HG03354 (cell line): ENCODE measurements at regions not wholly inside any gene's neighbourhood (a gene's known extent, or its start where the extent isn't known, plus 50 kb on each side); places are given as distances from the start of the nearest gene placed in this dataset.
"Not testable (repeated sequence)": the region's sequence is repeated elsewhere in the genome, so short reads cannot be mapped to it uniquely, and the experiment has no call there.

Source experiments
- ATAC-seq: cut with Tn5 transposase; IDR thresholded peaks from one replicate; pipeline ENCODE4 v1.9.1; 2021; ENCODE audit warnings: mild to moderate bottlenecking; ENCODE audit not compliant: unreplicated experiment, poor library complexity, severe bottlenecking

GRCh38 chr3:81378552-81379293, 382.7 kb downstream of the GBE1 start:
- ATAC-seq, result no peak

GRCh38 chr3:81375921-81376320, 385.5 kb downstream of the GBE1 start:
- no peak for ATAC-seq

- ATAC-seq, result no peak
Measured at GRCh38 chr3:81364411-81364810, 397.0 kb downstream of the GBE1 start.

GRCh38 chr3:81363816-81364215, 397.6 kb downstream of the GBE1 start:
- ATAC-seq, result no peak

- ATAC-seq, result no peak
Measured at GRCh38 chr3:81354119-81354518, 407.3 kb downstream of the GBE1 start.

- no peak for ATAC-seq
Measured at GRCh38 chr3:81352867-81353266, 408.6 kb downstream of the GBE1 start.

GRCh38 chr3:81349816-81350340, 411.6 kb downstream of the GBE1 start:
- ATAC-seq, result no peak

GRCh38 chr3:81339040-81339845, 422.2 kb downstream of the GBE1 start:
- peak; percentile 94 for ATAC-seq

GRCh38 chr3:81336470-81336869, 425.0 kb downstream of the GBE1 start:
- ATAC-seq, result no peak

GRCh38 chr3:81329835-81330234, 431.6 kb downstream of the GBE1 start:
- not testable (repeated sequence) for ATAC-seq

- no peak for ATAC-seq
Measured at GRCh38 chr3:81326245-81326644, 435.2 kb downstream of the GBE1 start.

- no peak for ATAC-seq
Measured at GRCh38 chr3:81320862-81321261, 440.6 kb downstream of the GBE1 start.

- no peak for ATAC-seq
Measured at GRCh38 chr3:81315030-81315429, 446.4 kb downstream of the GBE1 start.

GRCh38 chr3:81311321-81311720, 450.1 kb downstream of the GBE1 start:
- ATAC-seq, result no peak

- ATAC-seq, result no peak
Measured at GRCh38 chr3:81308306-81308705, 453.1 kb downstream of the GBE1 start.

- ATAC-seq, result no peak
Measured at GRCh38 chr3:81307221-81307620, 454.2 kb downstream of the GBE1 start.

GRCh38 chr3:81303321-81303720, 458.1 kb downstream of the GBE1 start:
- no peak for ATAC-seq

- ATAC-seq, result peak; percentile 86
Measured at GRCh38 chr3:81302045-81302444, 459.4 kb downstream of the GBE1 start.

GRCh38 chr3:81301230-81301629, 460.2 kb downstream of the GBE1 start:
- no peak for ATAC-seq

- no peak for ATAC-seq
Measured at GRCh38 chr3:81300324-81300927, 461.0 kb downstream of the GBE1 start.

GRCh38 chr3:81299481-81299880, 462.0 kb downstream of the GBE1 start:
- no peak for ATAC-seq
